Left ventricle myocardium inferior (tissue), 1 donor: ENCODE measurements at regions not wholly inside any gene's neighbourhood (a gene's known extent, or its start where the extent isn't known, plus 50 kb on each side); places are given as distances from the start of the nearest gene placed in this dataset.

Source experiments
- DNase-seq: peaks from one replicate; pipeline ENCODE4 v3.0.0-alpha.2; 2020
- H3K27ac ChIP-seq: fragments of 200-600 bp; replicated peaks from 2 replicates; pipeline ENCODE4 v1.8.0; 2021
- H3K27me3 ChIP-seq: fragments of 200-600 bp; 2 replicates; pipeline ENCODE4 v1.8.0; 2021; ENCODE audit warnings: low read depth
- H3K36me3 ChIP-seq: fragments of 200-600 bp; 2 replicates; pipeline ENCODE4 v1.8.0; 2021
- H3K4me1 ChIP-seq: fragments of 200-600 bp; 2 replicates; pipeline ENCODE4 v1.8.0; 2021
- H3K4me3 ChIP-seq: fragments of 200-600 bp; 2 replicates; pipeline ENCODE4 v1.8.0; 2021; ENCODE audit warnings: mild to moderate bottlenecking, moderate library complexity
- H3K9me3 ChIP-seq: fragments of 200-600 bp; replicated peaks from 2 replicates; pipeline ENCODE4 v1.8.0; 2021
- intact Hi-C: fragments of 100-400 bp; cut with micrococcal nuclease; formaldehyde crosslinking; loops from one replicate; pipeline ENCODE4 v1.11.0; 2022
- TF ChIP-seq, protein P1 (sequence below): fragments of 200-600 bp; IDR thresholded peaks from 2 replicates; pipeline ENCODE4 v1.8.0; 2021; ENCODE audit warnings: antibody characterized with exemption, mild to moderate bottlenecking, borderline replicate concordance
- donor health status: DM: no; HTN: yes; CAD: no; lungs with severe emphysema.

DNA sequence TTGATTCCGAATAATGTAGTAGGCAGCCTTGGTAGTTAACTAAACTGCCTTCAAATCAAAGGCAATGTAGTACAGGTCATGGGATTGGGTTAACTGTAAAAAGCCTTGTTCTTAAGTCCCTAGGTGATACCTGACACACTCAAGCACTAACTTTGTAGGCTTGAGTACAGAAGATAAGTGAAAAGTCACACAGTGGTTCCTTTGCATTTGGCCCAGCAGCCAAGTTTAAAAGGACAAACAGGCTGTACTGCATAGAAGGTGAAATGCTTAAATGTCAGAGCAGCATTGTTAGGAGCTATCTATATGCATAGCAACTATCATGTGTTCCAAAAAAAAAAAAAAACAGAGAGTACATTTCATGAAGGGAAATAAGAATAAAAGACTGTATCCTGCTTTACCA, 178.4 kb downstream of the ATOH1 start:
- Histone ChIP-seq H3K9me3 (peaks cover 2% of the 10 kb centered on the region), H3K4me1 (peaks cover 6% of the 10 kb centered on the region), H3K36me3 (no peaks in the 10 kb centered on the region), H3K27ac (peak overlapping the region; percentile 22), H3K4me3 (no peak overlapping the region), H3K27me3 (no peaks in the 10 kb centered on the region)
- TF ChIP-seq, protein P1, sequence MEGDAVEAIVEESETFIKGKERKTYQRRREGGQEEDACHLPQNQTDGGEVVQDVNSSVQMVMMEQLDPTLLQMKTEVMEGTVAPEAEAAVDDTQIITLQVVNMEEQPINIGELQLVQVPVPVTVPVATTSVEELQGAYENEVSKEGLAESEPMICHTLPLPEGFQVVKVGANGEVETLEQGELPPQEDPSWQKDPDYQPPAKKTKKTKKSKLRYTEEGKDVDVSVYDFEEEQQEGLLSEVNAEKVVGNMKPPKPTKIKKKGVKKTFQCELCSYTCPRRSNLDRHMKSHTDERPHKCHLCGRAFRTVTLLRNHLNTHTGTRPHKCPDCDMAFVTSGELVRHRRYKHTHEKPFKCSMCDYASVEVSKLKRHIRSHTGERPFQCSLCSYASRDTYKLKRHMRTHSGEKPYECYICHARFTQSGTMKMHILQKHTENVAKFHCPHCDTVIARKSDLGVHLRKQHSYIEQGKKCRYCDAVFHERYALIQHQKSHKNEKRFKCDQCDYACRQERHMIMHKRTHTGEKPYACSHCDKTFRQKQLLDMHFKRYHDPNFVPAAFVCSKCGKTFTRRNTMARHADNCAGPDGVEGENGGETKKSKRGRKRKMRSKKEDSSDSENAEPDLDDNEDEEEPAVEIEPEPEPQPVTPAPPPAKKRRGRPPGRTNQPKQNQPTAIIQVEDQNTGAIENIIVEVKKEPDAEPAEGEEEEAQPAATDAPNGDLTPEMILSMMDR: no peak
- no peak for DNase-seq
- intact Hi-C loops: no loop called here

DNA sequence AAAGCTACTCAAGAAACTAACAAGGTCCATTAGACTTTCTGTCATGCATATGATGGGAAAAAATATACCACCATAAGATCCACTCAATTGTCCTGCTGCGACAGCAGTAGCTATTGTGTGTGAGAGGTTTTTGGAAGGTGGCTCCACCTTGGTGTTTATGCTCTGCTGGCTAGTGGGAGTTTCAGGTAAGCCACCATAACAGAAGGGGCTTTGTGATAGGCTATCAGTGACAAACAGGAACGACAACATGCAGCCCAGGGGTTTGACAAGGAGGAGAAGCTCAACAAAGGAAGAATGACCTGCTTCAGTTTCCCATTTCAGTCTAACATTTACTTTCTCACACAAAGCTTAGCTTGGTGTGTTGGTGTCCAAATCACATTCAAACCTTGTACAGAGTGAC, 182.6 kb downstream of the ATOH1 start:
- H3K36me3 ChIP-seq: no peaks in the 10 kb centered on the region
- H3K9me3 ChIP-seq: no peaks in the 10 kb centered on the region
- TF ChIP-seq, protein P1: no peak
- no peaks in the 10 kb centered on the region for H3K27me3 ChIP-seq
- H3K27ac ChIP-seq: no peak overlapping the region
- intact Hi-C loops: no loop called here
- H3K4me1 ChIP-seq: peaks cover 6% of the 10 kb centered on the region
- DNase-seq: no peak
- no peak overlapping the region for H3K4me3 ChIP-seq

DNA sequence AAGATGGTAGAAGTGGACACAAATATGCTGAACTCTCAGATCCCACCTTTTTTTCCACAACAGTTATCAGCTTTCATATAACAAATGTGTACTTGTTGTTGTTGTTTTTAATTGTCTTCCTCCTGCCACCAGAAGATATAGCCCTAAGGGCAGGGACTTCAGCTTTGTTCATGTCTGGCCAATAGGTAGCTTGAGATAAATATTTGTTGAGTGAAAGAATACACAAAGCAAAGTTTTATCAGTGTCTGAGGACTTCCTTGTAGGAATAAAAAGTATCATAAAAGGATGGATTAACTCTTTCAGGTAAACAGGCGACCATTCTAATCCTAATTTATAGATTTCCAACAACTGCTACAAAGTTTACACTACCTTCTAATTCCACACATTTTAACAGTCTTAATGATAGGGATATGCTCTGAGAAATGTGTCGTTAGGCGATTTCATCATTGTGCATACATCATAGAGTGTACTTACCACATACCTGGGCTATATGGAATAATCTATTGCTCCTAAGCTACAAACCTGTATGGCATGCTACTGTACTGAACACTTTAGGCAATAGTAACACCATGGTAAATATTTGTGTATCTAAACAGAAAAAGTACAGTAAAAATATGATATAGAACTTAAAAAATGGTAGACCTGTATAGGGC, 186.1 kb downstream of the ATOH1 start:
- no peaks in the 10 kb centered on the region for H3K27me3 ChIP-seq
- no peak overlapping the region for H3K4me3 ChIP-seq
- no peaks in the 10 kb centered on the region for H3K36me3 ChIP-seq
- no peaks in the 10 kb centered on the region for H3K4me1 ChIP-seq
- no peak for DNase-seq
- H3K27ac ChIP-seq: no peak overlapping the region
- TF ChIP-seq, protein P1: no peak
- intact Hi-C loops: no loop called here
- H3K9me3 ChIP-seq: peaks cover 16% of the 10 kb centered on the region

DNA sequence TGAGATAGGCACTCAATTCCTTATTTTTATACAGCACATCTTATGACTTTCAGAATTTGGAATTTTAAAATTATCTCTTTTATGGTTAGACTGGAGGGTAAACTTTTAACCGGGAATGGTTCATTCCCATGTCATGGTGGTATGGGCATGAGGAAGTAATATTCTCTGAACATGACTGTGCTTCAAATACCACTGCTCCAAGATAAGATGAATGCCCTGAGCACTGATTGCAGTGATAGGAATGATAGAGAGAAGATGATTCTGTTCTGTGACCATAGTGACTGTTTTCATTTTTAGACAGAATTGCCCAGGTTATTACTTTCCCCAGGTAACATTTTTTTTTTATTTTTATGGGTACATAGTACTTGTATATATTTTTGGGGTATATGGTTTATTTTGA, 187.4 kb downstream of the ATOH1 start:
- intact Hi-C loops: no loop called here
- no peaks in the 10 kb centered on the region for H3K36me3 ChIP-seq
- H3K4me3 ChIP-seq: no peak overlapping the region
- no peaks in the 10 kb centered on the region for H3K27me3 ChIP-seq
- no peak overlapping the region for H3K27ac ChIP-seq
- TF ChIP-seq, protein P1: no peak
- H3K4me1 ChIP-seq: no peaks in the 10 kb centered on the region
- no peak for DNase-seq
- peaks cover 16% of the 10 kb centered on the region for H3K9me3 ChIP-seq

DNA sequence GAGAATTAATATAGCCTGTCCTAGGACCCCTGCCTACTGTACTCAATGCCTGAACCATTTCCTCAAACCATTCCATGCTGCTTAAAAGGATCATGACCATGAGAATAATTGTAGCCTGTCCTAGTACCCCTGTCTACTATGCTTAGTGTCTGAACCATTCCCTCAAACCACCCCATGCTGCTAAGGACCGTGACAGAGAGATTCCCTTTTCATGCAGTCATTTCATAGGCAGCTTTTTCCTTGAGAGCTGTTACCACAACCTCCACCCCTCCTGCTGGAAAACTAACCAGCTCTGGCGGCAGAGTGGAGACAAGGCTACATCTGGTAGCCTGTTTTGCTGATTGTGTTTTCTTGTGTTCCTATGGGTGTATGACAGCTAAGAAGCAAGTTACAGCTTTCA, 174.9 kb upstream of the SMARCAD1 start:
- no peak for DNase-seq
- H3K27me3 ChIP-seq: no peaks in the 10 kb centered on the region
- peaks cover 6% of the 10 kb centered on the region for H3K9me3 ChIP-seq
- no peak overlapping the region for H3K27ac ChIP-seq
- intact Hi-C loops: no loop called here
- TF ChIP-seq, protein P1: no peak
- H3K36me3 ChIP-seq: no peaks in the 10 kb centered on the region
- H3K4me1 ChIP-seq: no peaks in the 10 kb centered on the region
- H3K4me3 ChIP-seq: no peak overlapping the region
